T-cell (primary cell): ENCODE measurements at regions not wholly inside any gene's neighbourhood (a gene's known extent, or its start where the extent isn't known, plus 50 kb on each side); places are given as distances from the start of the nearest gene placed in this dataset.
"Not testable (repeated sequence)": the region's sequence is repeated elsewhere in the genome, so short reads cannot be mapped to it uniquely, and the experiment has no call there.

Experiments used
- ATAC-seq, 4 experiments: fragments of 200-7000 bp in 3 of 4; fragments of 150-1000 bp in 1 of 4; cut with Tn5 transposase; replicated peaks in 1 of 4; 1 replicate in 3 of 4; 2 replicates in 1 of 4; pipeline ENCODE4 v1.10.0; 2021; ENCODE audit warnings: moderate library complexity in 3 of 4, mild to moderate bottlenecking in 2 of 4, moderate number of reproducible peaks in 1 of 4
- CTCF ChIA-PET, 2 donors: fragments of 300-600 bp; sonication (Branson Sonifier 250); formaldehyde crosslinking; loops; one replicate each; lab custom pipeline; 2022; ENCODE audit warnings: antibody characterized with exemption in 2 of 2; lab: Charles Lee
- POLR2A ChIA-PET, 2 donors: fragments of 300-600 bp; sonication (Branson Sonifier 250); formaldehyde crosslinking; loops; one replicate each; lab custom pipeline; 2022; ENCODE audit warnings: antibody characterized with exemption in 2 of 2; lab: Charles Lee
- DNase-seq, 35 experiments: peaks; one replicate each; pipeline versions ENCODE4 v3.0.0 to v3.0.0-alpha.2; 2013 to 2023
- H3K27ac ChIP-seq: one replicate; pipeline ENCODE4 v1.5.1; 2013; ENCODE audit warnings: low read length
- H3K27me3 ChIP-seq, 2 experiments: replicated peaks in 1 of 2; 1 replicate in 1 of 2; 2 replicates in 1 of 2; pipeline versions ENCODE4 v1.6.1 to v1.7.0; 2013; ENCODE audit warnings: low read length in 1 of 2, mixed read lengths in 1 of 2; ENCODE audit not compliant: control insufficient read depth in 2 of 2, insufficient read depth in 2 of 2; ENCODE audit errors: extremely low read depth in 1 of 2
- H3K36me3 ChIP-seq, 2 donors: 1 replicate in 1 of 2; 2 replicates in 1 of 2; pipeline versions ENCODE4 v1.6.1 to v1.7.0; 2013; ENCODE audit warnings: low read length in 1 of 2; ENCODE audit not compliant: control insufficient read depth in 2 of 2, insufficient read depth in 1 of 2; ENCODE audit errors: extremely low read depth in 1 of 2
- H3K4me1 ChIP-seq, 2 experiments: 1 replicate in 1 of 2; 2 replicates in 1 of 2; pipeline versions ENCODE4 v1.6.1 to v1.7.0; 2013; ENCODE audit warnings: low read length in 2 of 2, mixed read lengths in 1 of 2; ENCODE audit not compliant: insufficient read depth in 2 of 2, control insufficient read depth in 1 of 2; ENCODE audit errors: extremely low read depth in 1 of 2
- H3K4me3 ChIP-seq, 2 donors: 1 replicate in 1 of 2; 2 replicates in 1 of 2; pipeline versions ENCODE4 v1.5.1 to v1.7.0; 2013; ENCODE audit warnings: mild to moderate bottlenecking in 2 of 2, low read length in 1 of 2, moderate library complexity in 1 of 2; ENCODE audit not compliant: control insufficient read depth in 1 of 2; ENCODE audit errors: extremely low read depth in 1 of 2
- H3K9me3 ChIP-seq: 2 replicates; pipeline ENCODE4 v1.7.0; 2013
- H3K27ac Mint-ChIP-seq, 2 donors: one replicate each; pipeline ENCODE4 v1.8.0; 2020 to 2021; ENCODE audit warnings: mild to moderate bottlenecking in 2 of 2, mixed read lengths in 2 of 2
- H3K27me3 Mint-ChIP-seq, 2 donors: one replicate each; pipeline ENCODE4 v1.8.0; 2021 to 2022; ENCODE audit warnings: mixed read lengths in 2 of 2
- H3K36me3 Mint-ChIP-seq: one replicate; pipeline ENCODE4 v1.8.0; 2021; ENCODE audit warnings: mixed read lengths
- H3K4me1 Mint-ChIP-seq, 3 donors: one replicate each; pipeline ENCODE4 v1.8.0; 2020 to 2022; ENCODE audit warnings: mixed read lengths in 3 of 3, mild to moderate bottlenecking in 1 of 3
- H3K4me3 Mint-ChIP-seq, 3 donors: one replicate each; pipeline ENCODE4 v1.8.0; 2020 to 2022; ENCODE audit warnings: mild to moderate bottlenecking in 3 of 3, mixed read lengths in 3 of 3, moderate library complexity in 3 of 3
- H3K9me3 Mint-ChIP-seq, 3 donors: one replicate each; pipeline ENCODE4 v1.8.0; 2020 to 2022; ENCODE audit warnings: mixed read lengths in 3 of 3
- WGBS: methylation state at CpG from one replicate; pipeline ENCODE4 v1.1.5; 2013; ENCODE audit warnings: missing lambda C conversion rate; ENCODE audit not compliant: insufficient coverage; 5-methylcytosine and 5-hydroxymethylcytosine counted together

GRCh38 chr1:244306544-244306943, 145.2 kb downstream of the ADSS2 start:
- H3K27me3 ChIP-seq = no peaks in the 10 kb centered on the region
- CTCF ChIA-PET = no interaction called here
- no peaks in the 10 kb centered on the region for H3K36me3 Mint-ChIP-seq
- no CpG with 5 or more reads among the region's 2 CpGs for WGBS
- H3K4me3 ChIP-seq = no peak overlapping the region
- H3K4me1 Mint-ChIP-seq = no peaks in the 10 kb centered on the region
- peaks cover 0 to 7% (median 3%) of the 10 kb centered on the region in 3 donors for H3K9me3 Mint-ChIP-seq
- no peak overlapping the region for H3K4me3 Mint-ChIP-seq
- no peak overlapping the region for H3K27ac Mint-ChIP-seq
- ATAC-seq (no peak), DNase-seq (no peak)
- no peaks in the 10 kb centered on the region for H3K27me3 Mint-ChIP-seq
- H3K36me3 ChIP-seq = no peaks in the 10 kb centered on the region
- no peaks in the 10 kb centered on the region for H3K9me3 ChIP-seq
- no peak overlapping the region for H3K27ac ChIP-seq
- POLR2A ChIA-PET = no interaction called here
- H3K4me1 ChIP-seq = no peaks in the 10 kb centered on the region

- H3K9me3 Mint-ChIP-seq, ATAC-seq, H3K4me3 ChIP-seq, H3K27me3 ChIP-seq, H3K9me3 ChIP-seq, H3K4me3 Mint-ChIP-seq, H3K27me3 Mint-ChIP-seq, H3K4me1 Mint-ChIP-seq, DNase-seq, H3K4me1 ChIP-seq, H3K27ac Mint-ChIP-seq, H3K36me3 ChIP-seq, H3K27ac ChIP-seq, CTCF ChIA-PET, H3K36me3 Mint-ChIP-seq: not testable (repeated sequence)
- no CpG with 5 or more reads among the region's 4 CpGs for WGBS
- POLR2A ChIA-PET = interaction anchor here in 1 of 2 donors (0.6 kb wide), 1 partner anchor 711 kb away, joined by 10 read pairs; no protein-coding TSS in a partner anchor
These were observed 142.5 kb downstream of the ADSS2 start for GRCh38 chr1:244309191-244309590.

GRCh38 chr1:244311784-244312532, 139.8 kb downstream of the ADSS2 start:
- Histone ChIP-seq H3K4me3 (no peak overlapping the region), H3K4me1 (peaks cover 0 to 2% of the 10 kb centered on the region in 2 experiments), H3K36me3 (no peaks in the 10 kb centered on the region), H3K27me3 (no peaks in the 10 kb centered on the region), H3K27ac (no peak overlapping the region), H3K9me3 (no peaks in the 10 kb centered on the region)
- 96% methylated on average over 14 of the region's 18 CpGs for WGBS
- ChIA-PET POLR2A (interaction anchor here (0.6 to 0.7 kb wide), 3 partner anchors 453 to 1037 kb away, joined by 3 to 7 read pairs (median 5); no protein-coding TSS in a partner anchor), CTCF (interaction anchor here in 1 of 2 donors (1.0 kb wide), 1 partner anchor 13 kb away, joined by 4 read pairs; no protein-coding TSS in a partner anchor)
- no peak for DNase-seq
- H3K27ac Mint-ChIP-seq = no peak overlapping the region
- H3K4me3 Mint-ChIP-seq = no peak overlapping the region
- H3K36me3 Mint-ChIP-seq = no peaks in the 10 kb centered on the region
- no peak for ATAC-seq
- no peaks in the 10 kb centered on the region for H3K27me3 Mint-ChIP-seq
- peaks cover 0 to 5% (median 3%) of the 10 kb centered on the region in 3 donors for H3K9me3 Mint-ChIP-seq
- peaks cover 0 to 3% (median 0%) of the 10 kb centered on the region in 3 donors for H3K4me1 Mint-ChIP-seq

GRCh38 chr1:244313346-244313745, 138.4 kb downstream of the ADSS2 start:
- Mint-ChIP-seq H3K27me3 (no peaks in the 10 kb centered on the region), H3K27ac (no peak overlapping the region), H3K4me3 (no peak overlapping the region), H3K4me1 (peaks cover 0 to 11% (median 1%) of the 10 kb centered on the region in 3 donors), H3K9me3 (peaks cover 0 to under 1% (median 0%) of the 10 kb centered on the region in 3 donors), H3K36me3 (no peaks in the 10 kb centered on the region)
- DNase-seq (no peak), ATAC-seq (no peak)
- Histone ChIP-seq H3K27ac (no peak overlapping the region), H3K36me3 (no peaks in the 10 kb centered on the region), H3K27me3 (no peaks in the 10 kb centered on the region), H3K4me1 (peaks cover 0 to 14% of the 10 kb centered on the region in 2 experiments), H3K9me3 (no peaks in the 10 kb centered on the region), H3K4me3 (no peak overlapping the region)
- ChIA-PET CTCF (no interaction called here), POLR2A (no interaction called here)
- 91% methylated on average over 7 of the region's 9 CpGs for WGBS

GRCh38 chr1:244314921-244315559, 136.7 kb downstream of the ADSS2 start:
- H3K4me1 Mint-ChIP-seq = peaks cover 10 to 26% (median 14%) of the 10 kb centered on the region in 3 donors
- ATAC-seq (no peak), DNase-seq (no peak)
- WGBS = 97% methylated on average over 4 of the region's 8 CpGs
- Histone ChIP-seq H3K4me1 (peaks cover 0 to 27% of the 10 kb centered on the region in 2 experiments), H3K27ac (no peak overlapping the region), H3K4me3 (no peak overlapping the region), H3K9me3 (no peaks in the 10 kb centered on the region), H3K36me3 (no peaks in the 10 kb centered on the region), H3K27me3 (no peaks in the 10 kb centered on the region)
- H3K27ac Mint-ChIP-seq = no peak overlapping the region
- no peaks in the 10 kb centered on the region for H3K27me3 Mint-ChIP-seq
- POLR2A ChIA-PET = no interaction called here
- H3K36me3 Mint-ChIP-seq = no peaks in the 10 kb centered on the region
- no peaks in the 10 kb centered on the region for H3K9me3 Mint-ChIP-seq
- H3K4me3 Mint-ChIP-seq = no peak overlapping the region
- CTCF ChIA-PET = no interaction called here

- no peaks in the 10 kb centered on the region for H3K36me3 ChIP-seq
- ATAC-seq = no peak
- CTCF ChIA-PET = no interaction called here
- Mint-ChIP-seq H3K4me3 (no peak overlapping the region), H3K27ac (no peak overlapping the region), H3K27me3 (no peaks in the 10 kb centered on the region), H3K4me1 (peaks cover 11 to 28% (median 16%) of the 10 kb centered on the region in 3 donors), H3K9me3 (no peaks in the 10 kb centered on the region), H3K36me3 (no peaks in the 10 kb centered on the region)
- no peak overlapping the region for H3K4me3 ChIP-seq
- H3K27me3 ChIP-seq = no peaks in the 10 kb centered on the region
- peaks cover 0 to 37% of the 10 kb centered on the region in 2 experiments for H3K4me1 ChIP-seq
- DNase-seq = no peak
- H3K27ac ChIP-seq = no peak overlapping the region
- no peaks in the 10 kb centered on the region for H3K9me3 ChIP-seq
- POLR2A ChIA-PET = no interaction called here
- no CpG with 5 or more reads among the region's 4 CpGs for WGBS
These were observed 135.7 kb downstream of the ADSS2 start for GRCh38 chr1:244315996-244316395.
